GM06990 (cell line): ENCODE measurements at regions not wholly inside any gene's neighbourhood (a gene's known extent, or its start where the extent isn't known, plus 50 kb on each side); places are given as distances from the start of the nearest gene placed in this dataset.

Experiments used
- DNase-seq: peaks from one replicate; pipeline ENCODE4 v3.0.0-alpha.2; 2011; ENCODE audit not compliant: insufficient read length; ENCODE audit errors: extremely low read depth
- H3K27me3 ChIP-seq: replicated peaks from 2 replicates; pipeline ENCODE4 v1.6.0; 2011; ENCODE audit warnings: low read length; ENCODE audit not compliant: control insufficient read depth, insufficient read depth
- H3K36me3 ChIP-seq: 2 replicates; pipeline ENCODE4 v1.5.1; 2011; ENCODE audit warnings: low read length; ENCODE audit not compliant: control insufficient read depth, insufficient read depth
- H3K4me3 ChIP-seq: replicated peaks from 2 replicates; pipeline ENCODE4 v1.5.1; 2011; ENCODE audit warnings: low read depth, mild to moderate bottlenecking, control low read depth, low read length
- TF ChIP-seq, protein P1 (sequence below): IDR thresholded peaks from 2 replicates; pipeline ENCODE4 v1.5.1; 2011; ENCODE audit warnings: low read length, control low read depth, mild to moderate bottlenecking, inconsistent platforms; ENCODE audit not compliant: insufficient read depth, poor library complexity, severe bottlenecking

DNA sequence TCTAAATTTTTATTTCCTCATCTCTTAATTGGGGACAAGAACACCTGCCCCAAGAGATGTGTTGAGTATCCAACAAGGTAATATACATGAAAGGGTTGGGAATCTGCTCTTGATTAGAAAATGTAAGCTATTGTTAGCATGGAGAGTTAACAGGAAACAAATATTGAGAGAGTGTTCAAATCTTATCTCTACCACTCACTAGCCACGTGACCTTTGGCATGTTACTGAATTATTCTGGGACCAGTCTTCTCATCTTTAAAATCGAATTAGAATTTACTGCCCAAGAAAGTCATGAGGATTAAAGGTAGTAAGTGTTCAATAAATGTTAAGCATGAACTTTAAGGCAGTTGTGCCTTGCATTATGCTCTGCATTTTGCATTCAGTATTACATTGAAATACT lies 184.7 kb downstream of the MID1IP1 start:
- TF ChIP-seq, protein P1, sequence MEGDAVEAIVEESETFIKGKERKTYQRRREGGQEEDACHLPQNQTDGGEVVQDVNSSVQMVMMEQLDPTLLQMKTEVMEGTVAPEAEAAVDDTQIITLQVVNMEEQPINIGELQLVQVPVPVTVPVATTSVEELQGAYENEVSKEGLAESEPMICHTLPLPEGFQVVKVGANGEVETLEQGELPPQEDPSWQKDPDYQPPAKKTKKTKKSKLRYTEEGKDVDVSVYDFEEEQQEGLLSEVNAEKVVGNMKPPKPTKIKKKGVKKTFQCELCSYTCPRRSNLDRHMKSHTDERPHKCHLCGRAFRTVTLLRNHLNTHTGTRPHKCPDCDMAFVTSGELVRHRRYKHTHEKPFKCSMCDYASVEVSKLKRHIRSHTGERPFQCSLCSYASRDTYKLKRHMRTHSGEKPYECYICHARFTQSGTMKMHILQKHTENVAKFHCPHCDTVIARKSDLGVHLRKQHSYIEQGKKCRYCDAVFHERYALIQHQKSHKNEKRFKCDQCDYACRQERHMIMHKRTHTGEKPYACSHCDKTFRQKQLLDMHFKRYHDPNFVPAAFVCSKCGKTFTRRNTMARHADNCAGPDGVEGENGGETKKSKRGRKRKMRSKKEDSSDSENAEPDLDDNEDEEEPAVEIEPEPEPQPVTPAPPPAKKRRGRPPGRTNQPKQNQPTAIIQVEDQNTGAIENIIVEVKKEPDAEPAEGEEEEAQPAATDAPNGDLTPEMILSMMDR: no peak
- no peaks in the 10 kb centered on the region for H3K27me3 ChIP-seq
- H3K36me3 ChIP-seq: no peaks in the 10 kb centered on the region
- H3K4me3 ChIP-seq: no peak overlapping the region
- DNase-seq: no peak

- no peak for DNase-seq
- Histone ChIP-seq H3K36me3 (no peaks in the 10 kb centered on the region), H3K4me3 (no peak overlapping the region), H3K27me3 (no peaks in the 10 kb centered on the region)
- TF ChIP-seq, protein P1: no peak
Observed at GRCh38 chrX:38986586-38986985, 185.3 kb downstream of the MID1IP1 start.

DNA sequence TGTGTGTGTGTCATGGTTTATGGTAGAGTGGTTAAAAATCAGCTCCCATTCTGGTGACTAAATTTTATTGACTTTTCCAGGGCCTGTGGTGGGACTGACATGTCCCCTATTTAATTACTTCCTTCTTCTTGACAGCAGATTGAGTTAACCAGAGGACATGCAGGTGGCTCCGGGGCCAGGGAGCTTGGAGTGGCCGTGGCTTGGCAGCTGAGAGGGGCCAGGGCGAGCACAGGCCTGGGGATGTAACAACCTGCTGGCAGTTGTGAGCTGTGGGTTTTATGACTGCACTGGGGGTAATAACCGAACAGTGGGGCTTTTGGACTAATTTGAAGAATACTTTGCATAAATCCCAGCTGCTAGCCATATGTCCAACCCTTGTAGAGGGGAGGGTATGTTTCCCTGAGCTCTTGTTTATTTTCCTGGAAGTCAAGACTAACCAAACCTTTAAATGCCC lies 186.0 kb downstream of the MID1IP1 start:
- no peak overlapping the region for H3K4me3 ChIP-seq
- no peaks in the 10 kb centered on the region for H3K36me3 ChIP-seq
- no peaks in the 10 kb centered on the region for H3K27me3 ChIP-seq
- DNase-seq: no peak
- TF ChIP-seq, protein P1: no peak

DNA sequence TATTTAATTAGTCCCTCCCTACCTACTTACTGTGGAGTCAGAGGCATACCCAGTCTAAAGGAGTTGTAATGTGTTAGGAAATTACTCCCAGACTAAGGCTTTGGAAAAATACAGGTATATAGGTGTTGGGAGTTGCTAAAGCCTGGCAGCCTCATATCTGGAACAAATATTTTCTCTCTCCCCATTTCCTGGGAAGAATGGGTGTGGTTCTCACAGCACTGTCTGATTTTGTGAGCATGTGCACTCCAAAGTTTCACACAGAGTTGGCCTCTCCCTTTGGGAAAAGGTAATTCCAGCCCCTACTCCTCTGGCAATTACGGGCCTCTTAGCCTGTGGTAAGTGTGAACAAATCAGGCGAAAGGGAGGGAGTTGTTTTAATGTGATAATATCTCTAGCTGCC lies 187.0 kb downstream of the MID1IP1 start:
- no peaks in the 10 kb centered on the region; the same call in 1 of the 2 replicates for H3K27me3 ChIP-seq
- DNase-seq: no peak
- no peak overlapping the region for H3K4me3 ChIP-seq
- H3K36me3 ChIP-seq: no peaks in the 10 kb centered on the region
- TF ChIP-seq, protein P1: no peak

DNA sequence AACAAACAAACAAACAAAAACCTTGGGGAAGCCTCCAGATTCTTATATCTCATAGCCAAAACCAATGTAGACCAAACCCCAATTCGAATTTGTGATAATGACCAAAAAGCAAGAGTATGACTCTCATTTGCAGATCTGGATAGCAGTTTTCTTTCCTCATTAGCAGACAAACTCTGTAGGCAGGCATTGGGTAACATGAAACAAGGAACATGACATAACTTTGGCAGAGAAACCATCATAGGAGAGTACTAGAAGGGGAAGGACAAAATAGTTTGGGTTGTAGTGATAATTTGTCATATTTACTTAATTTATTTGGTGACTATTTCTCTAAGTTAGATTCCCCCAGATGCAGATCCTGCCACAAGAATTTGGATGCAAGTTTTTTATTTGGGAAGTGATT lies 187.8 kb downstream of the MID1IP1 start:
- Histone ChIP-seq H3K36me3 (no peaks in the 10 kb centered on the region), H3K27me3 (no peaks in the 10 kb centered on the region; the same call in 1 of the 2 replicates), H3K4me3 (no peak overlapping the region)
- DNase-seq: no peak
- TF ChIP-seq, protein P1: no peak
